Right atrium auricular region (tissue), 2 donors: ENCODE measurements at regions not wholly inside any gene's neighbourhood (a gene's known extent, or its start where the extent isn't known, plus 50 kb on each side); places are given as distances from the start of the nearest gene placed in this dataset.

ENCODE experiments used
- DNase-seq: peaks from one replicate; pipeline ENCODE4 v3.0.0-alpha.2; 2019; ENCODE audit warnings: low spot score
- H3K27ac ChIP-seq, 2 donors: fragments of 200-600 bp; sonication (generic); 1 replicate in 1 of 2; 2 replicates in 1 of 2; pipeline ENCODE4 v1.5.1; 2016 to 2019
- H3K27me3 ChIP-seq, 2 donors: fragments of 200-600 bp; sonication (generic); one replicate each; pipeline versions ENCODE4 v1.5.1 to v1.6.0; 2017 to 2019
- H3K36me3 ChIP-seq: fragments of 200-600 bp; sonication (generic); one replicate; pipeline ENCODE4 v1.5.1; 2016
- H3K4me1 ChIP-seq, 2 donors: fragments of 200-600 bp; sonication (generic); one replicate each; pipeline versions ENCODE4 v1.5.1 to v1.6.0; 2017 to 2019
- H3K4me3 ChIP-seq, 2 donors: fragments of 200-600 bp; sonication (generic); 1 replicate in 1 of 2; 2 replicates in 1 of 2; pipeline ENCODE4 v1.5.1; 2017 to 2019; ENCODE audit warnings: mild to moderate bottlenecking in 1 of 2, moderate library complexity in 1 of 2
- H3K9me3 ChIP-seq, 2 donors: fragments of 200-600 bp; sonication (generic); one replicate each; pipeline ENCODE4 v1.5.1; 2019
- TF ChIP-seq, protein P1 (sequence below), 2 donors: fragments of 200-600 bp; sonication (generic); IDR thresholded peaks; one replicate each; pipeline ENCODE4 v1.5.1; 2019; ENCODE audit warnings: antibody characterized with exemption in 2 of 2

DNA sequence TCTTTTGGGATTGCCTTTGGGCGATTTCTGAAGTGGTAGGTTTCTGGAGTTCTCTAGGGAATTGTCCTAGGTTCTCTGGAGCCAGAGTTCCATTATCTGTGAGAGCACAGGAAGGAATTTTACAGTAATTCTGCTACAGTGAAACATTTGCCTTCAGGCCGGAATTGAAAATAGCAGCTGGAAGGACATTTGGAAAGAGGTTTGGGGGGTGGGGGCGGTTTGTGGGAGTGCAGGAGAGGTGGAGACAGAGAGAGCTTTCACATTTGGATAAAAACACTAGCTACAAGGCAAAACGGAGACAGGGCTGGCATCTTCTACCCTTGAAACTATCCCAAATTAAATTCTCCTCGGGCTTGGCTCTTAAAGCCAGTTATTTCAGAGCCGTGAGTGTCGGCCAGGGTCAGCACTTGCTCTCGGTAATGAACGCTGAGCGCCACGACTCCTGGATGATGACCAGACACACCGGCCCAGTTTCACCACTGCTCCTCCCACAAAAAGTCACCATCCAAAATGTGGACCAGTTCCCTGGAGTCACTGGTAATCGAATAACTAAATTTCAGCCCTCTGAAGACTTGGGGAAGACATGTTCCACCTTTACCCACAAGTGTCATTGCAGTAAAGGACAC lies 67.7 kb upstream of the TANC2 start:
- no peaks in the 10 kb centered on the region for H3K9me3 ChIP-seq
- H3K36me3 ChIP-seq = no peaks in the 10 kb centered on the region
- no peak for DNase-seq
- no peak overlapping the region for H3K4me3 ChIP-seq
- no peaks in the 10 kb centered on the region for H3K27me3 ChIP-seq
- TF ChIP-seq, protein P1, sequence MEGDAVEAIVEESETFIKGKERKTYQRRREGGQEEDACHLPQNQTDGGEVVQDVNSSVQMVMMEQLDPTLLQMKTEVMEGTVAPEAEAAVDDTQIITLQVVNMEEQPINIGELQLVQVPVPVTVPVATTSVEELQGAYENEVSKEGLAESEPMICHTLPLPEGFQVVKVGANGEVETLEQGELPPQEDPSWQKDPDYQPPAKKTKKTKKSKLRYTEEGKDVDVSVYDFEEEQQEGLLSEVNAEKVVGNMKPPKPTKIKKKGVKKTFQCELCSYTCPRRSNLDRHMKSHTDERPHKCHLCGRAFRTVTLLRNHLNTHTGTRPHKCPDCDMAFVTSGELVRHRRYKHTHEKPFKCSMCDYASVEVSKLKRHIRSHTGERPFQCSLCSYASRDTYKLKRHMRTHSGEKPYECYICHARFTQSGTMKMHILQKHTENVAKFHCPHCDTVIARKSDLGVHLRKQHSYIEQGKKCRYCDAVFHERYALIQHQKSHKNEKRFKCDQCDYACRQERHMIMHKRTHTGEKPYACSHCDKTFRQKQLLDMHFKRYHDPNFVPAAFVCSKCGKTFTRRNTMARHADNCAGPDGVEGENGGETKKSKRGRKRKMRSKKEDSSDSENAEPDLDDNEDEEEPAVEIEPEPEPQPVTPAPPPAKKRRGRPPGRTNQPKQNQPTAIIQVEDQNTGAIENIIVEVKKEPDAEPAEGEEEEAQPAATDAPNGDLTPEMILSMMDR (IDR thresholded peaks at IDR 0.05) = no peak
- H3K27ac ChIP-seq = peak overlapping the region in 1 of 2 donors; percentile 29
- H3K4me1 ChIP-seq = peaks cover 0 to 13% of the 10 kb centered on the region in 2 donors

DNA sequence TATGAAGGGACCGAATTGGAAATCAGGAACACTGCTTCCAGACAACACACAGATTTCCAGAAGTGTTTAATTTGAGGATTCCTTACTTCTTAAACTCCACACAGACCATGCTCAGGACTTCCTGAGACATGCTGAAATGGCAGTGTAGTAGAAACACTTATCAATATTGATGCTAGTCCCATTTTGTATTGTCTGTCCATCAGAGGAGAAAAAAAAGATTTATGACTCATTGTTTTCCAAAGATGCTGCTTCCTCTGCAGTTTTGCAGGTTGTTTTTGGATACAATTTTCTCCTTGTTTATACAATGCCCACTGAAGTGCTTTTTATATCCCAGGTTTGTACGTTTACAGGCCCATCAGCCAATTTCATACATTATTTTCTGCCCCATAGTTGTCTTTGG lies 68.3 kb upstream of the TANC2 start:
- TF ChIP-seq, protein P1 (IDR thresholded peaks at IDR 0.05) = no peak
- H3K27me3 ChIP-seq = no peaks in the 10 kb centered on the region
- H3K4me1 ChIP-seq = peaks cover 0 to 20% of the 10 kb centered on the region in 2 donors
- no peaks in the 10 kb centered on the region for H3K9me3 ChIP-seq
- no peak for DNase-seq
- H3K4me3 ChIP-seq = no peak overlapping the region
- H3K36me3 ChIP-seq = no peaks in the 10 kb centered on the region
- no peak overlapping the region for H3K27ac ChIP-seq

DNA sequence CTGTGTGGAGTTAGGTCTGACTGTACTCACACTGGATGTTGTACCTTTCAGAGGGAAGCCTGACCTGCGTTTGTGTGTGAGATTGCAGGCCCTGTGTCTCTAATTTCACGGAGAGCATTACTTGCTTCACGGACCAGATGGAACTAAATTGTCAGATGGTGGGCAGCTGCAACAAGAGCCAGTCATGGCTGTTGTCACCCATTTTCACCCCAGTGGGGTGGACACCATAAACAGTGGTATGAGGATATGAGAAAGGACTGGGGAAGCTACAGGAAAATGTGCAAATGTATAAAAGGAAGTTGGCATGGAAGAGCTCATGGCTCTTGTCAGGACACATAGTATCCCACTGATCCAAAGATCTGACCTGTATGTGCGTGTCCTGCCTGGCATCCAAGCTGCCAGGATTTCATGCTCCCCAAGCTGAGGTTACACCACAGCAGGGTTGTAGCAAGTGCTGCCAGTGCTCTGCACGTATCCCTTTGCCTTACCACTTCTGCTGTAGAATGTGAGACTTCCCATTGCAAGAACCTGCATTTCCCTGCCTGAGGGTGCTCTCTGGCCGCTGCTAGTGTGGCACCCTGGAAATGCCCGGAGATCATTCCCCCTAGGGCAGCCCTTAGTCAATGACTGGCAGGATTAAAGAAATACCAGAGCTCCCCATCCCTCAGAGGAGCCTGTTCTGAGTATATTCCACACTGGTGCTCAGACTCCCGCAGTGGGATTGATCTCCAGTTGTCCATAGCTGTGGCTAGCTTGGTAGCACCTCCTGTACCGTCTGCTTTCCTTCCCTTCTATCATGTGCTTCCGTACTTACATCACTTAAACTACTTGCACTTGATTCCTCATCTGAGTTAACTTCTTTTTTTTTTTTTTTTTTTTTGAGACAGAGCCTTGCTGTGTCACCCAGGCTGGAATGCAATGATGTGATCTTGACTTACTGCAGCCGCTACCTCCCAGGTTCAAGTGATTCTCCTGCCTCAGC lies 70.4 kb upstream of the TANC2 start:
- Histone ChIP-seq H3K27me3 (no peaks in the 10 kb centered on the region), H3K27ac (no peak overlapping the region), H3K4me1 (peaks cover 0 to 29% of the 10 kb centered on the region in 2 donors), H3K9me3 (no peaks in the 10 kb centered on the region), H3K36me3 (no peaks in the 10 kb centered on the region), H3K4me3 (no peak overlapping the region)
- DNase-seq = no peak
- TF ChIP-seq, protein P1 (IDR thresholded peaks at IDR 0.05) = no peak

DNA sequence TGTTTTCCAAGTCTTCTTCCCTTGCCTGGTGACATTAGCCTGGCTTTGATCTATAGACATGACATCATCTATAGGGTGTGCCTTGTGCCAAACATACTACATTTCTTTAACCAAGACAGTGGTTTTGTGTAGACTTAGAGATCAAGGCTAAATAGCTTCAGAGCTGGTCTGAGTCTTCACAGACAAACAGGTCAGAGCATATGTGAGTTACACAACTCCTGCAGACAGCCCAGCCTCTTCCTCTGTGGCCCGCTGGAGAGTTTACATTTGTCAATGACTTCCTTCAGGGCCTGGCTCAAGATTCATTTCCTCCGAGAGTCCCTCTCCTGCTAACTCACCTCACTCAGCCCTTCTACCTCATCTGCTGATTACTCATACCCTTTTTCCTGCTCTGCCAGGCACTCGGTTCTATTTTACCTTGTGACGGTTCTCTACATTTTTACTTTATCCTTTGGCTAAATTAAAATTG lies 73.1 kb upstream of the TANC2 start:
- peak; percentile 76 for DNase-seq
- Histone ChIP-seq H3K36me3 (no peaks in the 10 kb centered on the region), H3K27ac (no peak overlapping the region), H3K9me3 (no peaks in the 10 kb centered on the region), H3K27me3 (no peaks in the 10 kb centered on the region), H3K4me1 (peaks cover 0 to 18% of the 10 kb centered on the region in 2 donors), H3K4me3 (no peak overlapping the region)
- TF ChIP-seq, protein P1 (IDR thresholded peaks at IDR 0.05) = no peak

DNA sequence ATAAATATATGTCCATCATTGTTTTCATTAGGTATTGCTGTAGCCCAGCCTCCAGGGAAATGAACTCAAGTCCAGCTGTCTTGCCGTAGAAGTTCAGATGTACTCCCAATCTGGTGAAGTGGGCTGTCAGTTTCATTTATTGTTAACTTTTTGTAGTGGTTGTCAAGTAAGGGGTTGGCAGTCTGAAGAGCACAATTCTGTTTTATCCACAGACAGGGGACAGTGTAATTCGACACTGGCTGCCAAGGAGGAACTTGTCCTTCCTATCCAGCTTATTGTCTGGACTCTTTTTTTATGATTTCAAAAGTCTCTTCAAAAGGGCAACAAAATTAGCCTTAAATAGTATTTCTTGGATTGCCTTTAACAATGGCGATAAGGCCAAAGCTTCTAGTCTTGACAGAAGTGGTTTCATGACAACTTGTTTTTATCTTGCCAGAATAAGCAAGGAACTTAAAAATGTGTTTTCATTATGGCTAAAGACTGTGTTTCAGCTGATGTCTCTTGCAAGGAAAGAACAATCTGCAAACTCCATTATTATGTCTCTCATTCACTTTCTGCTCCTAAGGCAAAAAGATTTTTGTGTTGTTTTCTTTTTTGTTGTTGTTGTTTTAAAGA lies 73.9 kb upstream of the TANC2 start:
- Histone ChIP-seq H3K27ac (no peak overlapping the region), H3K4me1 (peaks cover 0 to 15% of the 10 kb centered on the region in 2 donors), H3K36me3 (no peaks in the 10 kb centered on the region), H3K4me3 (no peak overlapping the region), H3K27me3 (no peaks in the 10 kb centered on the region), H3K9me3 (no peaks in the 10 kb centered on the region)
- no peak for DNase-seq
- TF ChIP-seq, protein P1 (IDR thresholded peaks at IDR 0.05) = peak in 1 of 2 donors; percentile 26
